ENCODE measurements at regions not wholly inside any gene's neighbourhood (a gene's known extent, or its start where the extent isn't known, plus 50 kb on each side); places are given as distances from the start of the nearest gene placed in this dataset.

GRCh38 chr2:234333168-234334130 is 163.4 kb downstream of the ARL4C start:
- no peak overlapping the region for H3K4me3 ChIP-seq (ENCODE audit: low read depth, low read length)
- TF ChIP-seq, protein P1, sequence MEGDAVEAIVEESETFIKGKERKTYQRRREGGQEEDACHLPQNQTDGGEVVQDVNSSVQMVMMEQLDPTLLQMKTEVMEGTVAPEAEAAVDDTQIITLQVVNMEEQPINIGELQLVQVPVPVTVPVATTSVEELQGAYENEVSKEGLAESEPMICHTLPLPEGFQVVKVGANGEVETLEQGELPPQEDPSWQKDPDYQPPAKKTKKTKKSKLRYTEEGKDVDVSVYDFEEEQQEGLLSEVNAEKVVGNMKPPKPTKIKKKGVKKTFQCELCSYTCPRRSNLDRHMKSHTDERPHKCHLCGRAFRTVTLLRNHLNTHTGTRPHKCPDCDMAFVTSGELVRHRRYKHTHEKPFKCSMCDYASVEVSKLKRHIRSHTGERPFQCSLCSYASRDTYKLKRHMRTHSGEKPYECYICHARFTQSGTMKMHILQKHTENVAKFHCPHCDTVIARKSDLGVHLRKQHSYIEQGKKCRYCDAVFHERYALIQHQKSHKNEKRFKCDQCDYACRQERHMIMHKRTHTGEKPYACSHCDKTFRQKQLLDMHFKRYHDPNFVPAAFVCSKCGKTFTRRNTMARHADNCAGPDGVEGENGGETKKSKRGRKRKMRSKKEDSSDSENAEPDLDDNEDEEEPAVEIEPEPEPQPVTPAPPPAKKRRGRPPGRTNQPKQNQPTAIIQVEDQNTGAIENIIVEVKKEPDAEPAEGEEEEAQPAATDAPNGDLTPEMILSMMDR (IDR thresholded peaks at IDR 0.05; ENCODE audit: borderline replicate concordance, insufficient read depth, low read depth, low read length), result no peak

- TF ChIP-seq, protein P1 (IDR thresholded peaks at IDR 0.05; ENCODE audit: borderline replicate concordance, insufficient read depth, low read depth, low read length), result no peak
- H3K4me3 ChIP-seq (ENCODE audit: low read depth, low read length), result no peak overlapping the region
Measured at GRCh38 chr2:234331966-234332365, 164.9 kb downstream of the ARL4C start.

DNA sequence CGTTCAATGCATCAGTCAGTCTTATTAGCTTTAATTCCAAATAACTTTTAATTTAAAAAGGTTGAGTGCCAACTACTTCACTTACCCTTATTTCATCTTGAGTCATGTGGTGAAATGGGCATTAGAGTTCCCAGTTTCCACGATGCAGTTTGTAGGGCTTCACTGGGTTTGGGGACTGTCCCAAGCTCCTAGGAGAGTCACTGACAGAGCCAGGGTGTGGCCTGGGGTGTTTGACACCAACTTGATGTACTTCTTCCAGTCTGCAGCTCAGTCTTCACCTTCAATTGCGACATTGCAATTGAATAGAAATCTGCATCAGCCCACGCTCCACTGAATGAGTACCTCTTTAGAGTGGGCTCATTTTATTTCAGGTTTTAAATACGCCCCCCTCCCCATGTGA is 165.3 kb downstream of the ARL4C start:
- TF ChIP-seq, protein P1 (IDR thresholded peaks at IDR 0.05; ENCODE audit: borderline replicate concordance, insufficient read depth, low read depth, low read length), result no peak
- no peak overlapping the region for H3K4me3 ChIP-seq (ENCODE audit: low read depth, low read length)

DNA sequence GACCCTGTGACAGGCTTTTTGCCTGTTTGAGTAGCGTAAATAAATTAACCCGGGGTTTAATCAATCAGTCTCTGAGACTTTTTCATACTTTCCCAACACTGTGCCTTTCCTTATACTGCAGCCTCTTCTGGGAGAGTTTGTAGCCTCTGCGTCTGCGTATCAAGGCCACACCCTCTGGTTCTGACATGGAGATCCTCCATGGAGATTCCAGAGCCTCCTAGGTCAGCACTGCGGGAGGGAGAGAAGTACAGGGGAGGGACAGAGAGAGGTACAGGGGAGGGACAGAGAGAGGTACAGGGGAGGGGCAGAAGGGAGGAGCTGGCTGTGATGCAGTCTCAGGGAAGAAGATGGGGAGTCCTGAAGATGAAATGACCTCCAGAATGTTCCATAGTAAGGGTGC is 166.0 kb downstream of the ARL4C start:
- TF ChIP-seq, protein P1 (IDR thresholded peaks at IDR 0.05; ENCODE audit: borderline replicate concordance, insufficient read depth, low read depth, low read length), result no peak

DNA sequence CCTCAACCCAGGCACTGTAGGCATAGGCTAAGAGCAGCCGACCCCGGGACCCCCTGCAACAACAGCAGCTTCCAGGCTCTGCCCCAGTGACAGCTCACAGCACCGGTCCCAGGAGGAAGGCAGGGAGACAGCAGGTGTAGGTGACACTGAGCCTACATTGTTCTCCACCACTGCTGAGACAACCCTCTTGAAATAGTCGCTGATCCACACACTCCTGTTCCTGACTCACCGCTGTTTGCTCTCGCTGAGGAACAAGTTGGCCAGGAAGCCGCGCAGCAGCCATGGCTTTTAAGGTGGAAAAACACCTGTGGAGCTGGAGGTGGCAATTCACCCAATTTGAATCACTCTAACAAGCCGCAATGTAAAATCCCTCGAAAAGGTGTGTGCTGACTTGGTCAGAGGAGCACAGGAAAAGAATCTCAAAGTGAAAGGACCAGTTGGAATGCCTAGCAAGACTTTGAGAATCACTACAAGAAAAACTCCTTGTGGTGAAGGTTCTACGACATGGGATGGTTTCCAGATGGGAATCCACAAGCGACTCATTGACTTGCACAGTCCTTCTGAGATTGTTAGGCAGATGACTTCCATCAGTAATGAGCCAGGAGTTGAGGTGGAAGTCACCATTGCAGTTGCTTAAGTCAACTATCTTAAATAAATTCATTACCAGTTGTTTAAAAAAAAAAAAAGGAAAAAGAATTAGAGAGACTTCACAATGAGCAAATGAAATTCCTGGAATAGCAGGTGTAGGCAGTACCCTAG is 167.5 kb downstream of the ARL4C start:
- TF ChIP-seq, protein P1 (IDR thresholded peaks at IDR 0.05; ENCODE audit: borderline replicate concordance, insufficient read depth, low read depth, low read length), result no peak
- H3K4me3 ChIP-seq (ENCODE audit: low read depth, low read length), result no peak overlapping the region

More for the DNA sequence above, 166.0 kb downstream of the ARL4C start:
- no peak overlapping the region for H3K4me3 ChIP-seq (ENCODE audit: low read depth, low read length)

DNA sequence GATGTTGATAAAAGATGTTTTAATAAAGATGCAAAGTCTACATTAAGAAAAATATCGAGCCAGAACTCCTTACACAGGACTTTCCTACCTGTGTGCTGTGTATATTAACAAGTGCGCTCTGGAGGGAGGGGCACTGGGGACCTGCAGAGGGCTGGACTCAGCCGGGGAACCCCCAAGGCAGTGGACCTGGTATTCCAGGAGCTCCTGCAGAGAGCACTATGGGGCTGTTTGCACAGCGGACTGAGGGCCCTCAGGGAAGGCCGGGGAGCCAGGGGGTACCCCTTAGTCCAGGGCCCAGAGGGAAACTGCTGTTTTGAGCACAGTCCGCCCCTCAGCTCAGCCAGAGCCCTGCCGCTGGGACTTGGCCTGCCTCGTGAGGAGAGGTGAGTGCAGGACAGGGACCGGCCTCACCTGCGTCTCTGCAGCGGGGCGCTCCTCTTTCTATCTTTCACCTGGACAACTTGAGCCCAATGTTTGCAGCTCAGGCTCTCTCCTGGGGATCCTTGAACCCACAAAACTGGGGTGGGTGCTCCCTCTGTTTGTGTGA is 168.4 kb downstream of the ARL4C start:
- no peak overlapping the region for H3K4me3 ChIP-seq (ENCODE audit: low read depth, low read length)
- TF ChIP-seq, protein P1 (IDR thresholded peaks at IDR 0.05; ENCODE audit: borderline replicate concordance, insufficient read depth, low read depth, low read length), result no peak

Data from GM12875 (cell line).